ENCODE measurements at regions not wholly inside any gene's neighbourhood (a gene's known extent, or its start where the extent isn't known, plus 50 kb on each side); places are given as distances from the start of the nearest gene placed in this dataset.

DNA sequence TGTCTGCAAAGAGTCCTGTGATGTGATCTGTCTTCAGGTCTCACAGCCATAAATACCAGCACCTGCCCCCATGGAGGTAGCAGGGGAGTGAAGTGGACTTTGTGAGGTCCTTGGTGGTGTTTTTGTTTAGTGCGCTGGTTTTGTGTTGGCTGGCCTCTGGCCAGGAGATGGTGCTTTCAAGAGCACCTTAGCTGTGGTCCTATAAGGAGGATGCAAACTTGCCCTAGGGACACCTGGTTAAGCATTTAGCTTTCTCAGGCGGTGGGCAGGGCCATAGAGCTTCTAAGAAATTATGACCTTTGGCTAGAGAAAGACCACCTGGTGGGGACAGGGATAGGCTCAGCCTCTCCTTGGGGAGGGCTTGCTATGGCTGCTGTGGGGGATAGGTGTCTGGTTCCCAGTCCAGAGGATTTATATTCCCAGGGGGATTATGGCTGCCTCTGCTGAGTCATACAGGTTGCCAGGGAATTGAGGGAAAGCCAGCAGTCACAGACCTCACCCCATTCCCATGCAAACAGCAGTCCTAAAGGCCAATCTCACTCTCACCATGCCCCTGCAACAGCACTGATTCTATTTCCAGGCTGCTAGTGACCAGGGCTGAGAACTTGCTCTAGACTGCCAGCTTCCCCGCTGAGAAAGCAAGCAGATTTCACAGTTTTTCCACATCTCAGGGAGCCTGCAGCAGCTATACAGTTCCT is 259.3 kb downstream of the TFAP2B start (continued):
- TF ChIP-seq, protein P1, sequence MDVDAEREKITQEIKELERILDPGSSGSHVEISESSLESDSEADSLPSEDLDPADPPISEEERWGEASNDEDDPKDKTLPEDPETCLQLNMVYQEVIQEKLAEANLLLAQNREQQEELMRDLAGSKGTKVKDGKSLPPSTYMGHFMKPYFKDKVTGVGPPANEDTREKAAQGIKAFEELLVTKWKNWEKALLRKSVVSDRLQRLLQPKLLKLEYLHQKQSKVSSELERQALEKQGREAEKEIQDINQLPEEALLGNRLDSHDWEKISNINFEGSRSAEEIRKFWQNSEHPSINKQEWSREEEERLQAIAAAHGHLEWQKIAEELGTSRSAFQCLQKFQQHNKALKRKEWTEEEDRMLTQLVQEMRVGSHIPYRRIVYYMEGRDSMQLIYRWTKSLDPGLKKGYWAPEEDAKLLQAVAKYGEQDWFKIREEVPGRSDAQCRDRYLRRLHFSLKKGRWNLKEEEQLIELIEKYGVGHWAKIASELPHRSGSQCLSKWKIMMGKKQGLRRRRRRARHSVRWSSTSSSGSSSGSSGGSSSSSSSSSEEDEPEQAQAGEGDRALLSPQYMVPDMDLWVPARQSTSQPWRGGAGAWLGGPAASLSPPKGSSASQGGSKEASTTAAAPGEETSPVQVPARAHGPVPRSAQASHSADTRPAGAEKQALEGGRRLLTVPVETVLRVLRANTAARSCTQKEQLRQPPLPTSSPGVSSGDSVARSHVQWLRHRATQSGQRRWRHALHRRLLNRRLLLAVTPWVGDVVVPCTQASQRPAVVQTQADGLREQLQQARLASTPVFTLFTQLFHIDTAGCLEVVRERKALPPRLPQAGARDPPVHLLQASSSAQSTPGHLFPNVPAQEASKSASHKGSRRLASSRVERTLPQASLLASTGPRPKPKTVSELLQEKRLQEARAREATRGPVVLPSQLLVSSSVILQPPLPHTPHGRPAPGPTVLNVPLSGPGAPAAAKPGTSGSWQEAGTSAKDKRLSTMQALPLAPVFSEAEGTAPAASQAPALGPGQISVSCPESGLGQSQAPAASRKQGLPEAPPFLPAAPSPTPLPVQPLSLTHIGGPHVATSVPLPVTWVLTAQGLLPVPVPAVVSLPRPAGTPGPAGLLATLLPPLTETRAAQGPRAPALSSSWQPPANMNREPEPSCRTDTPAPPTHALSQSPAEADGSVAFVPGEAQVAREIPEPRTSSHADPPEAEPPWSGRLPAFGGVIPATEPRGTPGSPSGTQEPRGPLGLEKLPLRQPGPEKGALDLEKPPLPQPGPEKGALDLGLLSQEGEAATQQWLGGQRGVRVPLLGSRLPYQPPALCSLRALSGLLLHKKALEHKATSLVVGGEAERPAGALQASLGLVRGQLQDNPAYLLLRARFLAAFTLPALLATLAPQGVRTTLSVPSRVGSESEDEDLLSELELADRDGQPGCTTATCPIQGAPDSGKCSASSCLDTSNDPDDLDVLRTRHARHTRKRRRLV (CRISPR knock-in tag; IDR thresholded peaks at IDR 0.05), result no peak
- TF ChIP-seq ZNF660 (CRISPR knock-in tag; IDR thresholded peaks at IDR 0.05; ENCODE audit: borderline replicate concordance, low read depth) (no peak), SMARCC2 (IDR thresholded peaks at IDR 0.05) (no peak), SRSF9 (IDR thresholded peaks at IDR 0.05; ENCODE audit: borderline replicate concordance, insufficient read depth, low read depth, low read length, poor library complexity, severe bottlenecking) (no peak), HES4 (CRISPR knock-in tag; IDR thresholded peaks at IDR 0.05; ENCODE audit: borderline replicate concordance) (no peak), ZBTB7B (CRISPR knock-in tag; IDR thresholded peaks at IDR 0.05) (no peak), ZNF556 (CRISPR knock-in tag; IDR thresholded peaks at IDR 0.05; ENCODE audit: borderline replicate concordance) (no peak)
- TF ChIP-seq, protein P2, sequence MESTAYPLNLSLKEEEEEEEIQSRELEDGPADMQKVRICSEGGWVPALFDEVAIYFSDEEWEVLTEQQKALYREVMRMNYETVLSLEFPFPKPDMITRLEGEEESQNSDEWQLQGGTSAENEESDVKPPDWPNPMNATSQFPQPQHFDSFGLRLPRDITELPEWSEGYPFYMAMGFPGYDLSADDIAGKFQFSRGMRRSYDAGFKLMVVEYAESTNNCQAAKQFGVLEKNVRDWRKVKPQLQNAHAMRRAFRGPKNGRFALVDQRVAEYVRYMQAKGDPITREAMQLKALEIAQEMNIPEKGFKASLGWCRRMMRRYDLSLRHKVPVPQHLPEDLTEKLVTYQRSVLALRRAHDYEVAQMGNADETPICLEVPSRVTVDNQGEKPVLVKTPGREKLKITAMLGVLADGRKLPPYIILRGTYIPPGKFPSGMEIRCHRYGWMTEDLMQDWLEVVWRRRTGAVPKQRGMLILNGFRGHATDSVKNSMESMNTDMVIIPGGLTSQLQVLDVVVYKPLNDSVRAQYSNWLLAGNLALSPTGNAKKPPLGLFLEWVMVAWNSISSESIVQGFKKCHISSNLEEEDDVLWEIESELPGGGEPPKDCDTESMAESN (CRISPR knock-in tag; conservative IDR thresholded peaks at IDR 0.05), result no peak
